Neural cell (in vitro differentiated cells): ENCODE measurements at regions not wholly inside any gene's neighbourhood (a gene's known extent, or its start where the extent isn't known, plus 50 kb on each side); places are given as distances from the start of the nearest gene placed in this dataset.
"Not testable (repeated sequence)": the region's sequence is repeated elsewhere in the genome, so short reads cannot be mapped to it uniquely, and the experiment has no call there.

Experiments used
- CTCF ChIP-seq: fragments of 450-650 bp; IDR thresholded peaks from 2 replicates; pipeline ENCODE4 v1.5.1; 2014; ENCODE audit warnings: antibody characterized with exemption, mild to moderate bottlenecking, moderate library complexity; ENCODE audit not compliant: poor library complexity, severe bottlenecking
- EP300 ChIP-seq: fragments of 450-650 bp; conservative IDR thresholded peaks from 2 replicates; pipeline ENCODE4 v1.6.1; 2014; ENCODE audit warnings: antibody characterized with exemption, mild to moderate bottlenecking, moderate library complexity; ENCODE audit not compliant: poor library complexity, severe bottlenecking
- POLR2AphosphoS5 ChIP-seq: IDR thresholded peaks from 2 replicates; pipeline ENCODE4 v1.6.1; 2012

GRCh38 chr2:122812214-122812613, 1056.8 kb downstream of the TSN start:
- TF ChIP-seq CTCF, POLR2AphosphoS5, EP300: not testable (repeated sequence)
